IMR-90 (cell line): ENCODE measurements at regions not wholly inside any gene's neighbourhood (a gene's known extent, or its start where the extent isn't known, plus 50 kb on each side); places are given as distances from the start of the nearest gene placed in this dataset.

Experiments
- ATAC-seq: fragments of 200-7000 bp; cut with Tn5 transposase; 2 replicates; pipeline ENCODE4 v1.9.1; 2020; ENCODE audit warnings: low read depth, mild to moderate bottlenecking, moderate library complexity
- BruUV-seq: library from RNA; stranded (reverse); fragments of 400-500 nt; replicated peaks from 2 replicates; lab custom pipeline; 2021; lab: Mats Ljungman, UMichigan
- CTCF ChIA-PET: fragments of 300-600 bp; formaldehyde crosslinking; extraction: SDS; loops from one replicate; lab custom pipeline; 2021; ENCODE audit warnings: antibody characterized with exemption; lab: Yijun Ruan, JAX
- POLR2A ChIA-PET: fragments of 300-600 bp; sonication (Branson Sonifier 250); formaldehyde crosslinking; loops from one replicate; lab custom pipeline; 2022; ENCODE audit warnings: antibody characterized with exemption; ENCODE audit not compliant: unreplicated experiment; lab: Charles Lee
- DNase-seq: peaks from one replicate; pipeline ENCODE4 v3.0.0; 2013
- H2AFZ ChIP-seq: replicated peaks from 2 replicates; pipeline ENCODE3; 2013; ENCODE audit warnings: low read length, mild to moderate bottlenecking; ENCODE audit not compliant: poor library complexity
- H2AK5ac ChIP-seq: 2 replicates; pipeline ENCODE4 v1.6.1; 2013; ENCODE audit warnings: low read depth, low read length, inconsistent platforms
- H2AK9ac ChIP-seq: replicated peaks from 2 replicates; pipeline ENCODE3; 2013; ENCODE audit warnings: mild to moderate bottlenecking, low read depth, low read length, moderate library complexity; ENCODE audit not compliant: poor library complexity
- H2BK120ac ChIP-seq: 2 replicates; pipeline ENCODE4 v1.6.1; 2013; ENCODE audit warnings: low read depth, low read length, inconsistent platforms
- H2BK15ac ChIP-seq: 3 replicates; pipeline ENCODE4 v1.6.1; 2013; ENCODE audit warnings: low read depth, low read length, inconsistent platforms
- H2BK20ac ChIP-seq: 2 replicates; pipeline ENCODE4 v1.6.1; 2013; ENCODE audit warnings: low read depth, mild to moderate bottlenecking, inconsistent platforms, low read length, moderate library complexity
- H2BK5ac ChIP-seq: 2 replicates; pipeline ENCODE4 v1.6.1; 2013; ENCODE audit warnings: mild to moderate bottlenecking, low read depth, low read length, inconsistent platforms; ENCODE audit not compliant: poor library complexity, severe bottlenecking
- H3K14ac ChIP-seq: replicated peaks from 2 replicates; pipeline ENCODE4 v1.6.1; 2013; ENCODE audit warnings: low read depth, low read length, inconsistent platforms
- H3K18ac ChIP-seq: 2 replicates; pipeline ENCODE4 v1.6.1; 2013; ENCODE audit warnings: low read depth, low read length, control low read depth
- H3K23ac ChIP-seq: 2 replicates; pipeline ENCODE4 v1.6.1; 2013; ENCODE audit warnings: low read depth, low read length, inconsistent platforms
- H3K27ac ChIP-seq: 2 replicates; pipeline ENCODE4 v1.5.1; 2013; ENCODE audit warnings: mild to moderate bottlenecking, control low read depth, low read length; ENCODE audit not compliant: insufficient read depth
- H3K27me3 ChIP-seq: 2 replicates; pipeline ENCODE4 v1.6.1; 2013; ENCODE audit warnings: low read length; ENCODE audit not compliant: control insufficient read depth, insufficient read depth
- H3K36me3 ChIP-seq: 2 replicates; pipeline ENCODE4 v1.6.1; 2013; ENCODE audit warnings: low read length, mixed read lengths; ENCODE audit not compliant: control insufficient read depth, insufficient read depth
- H3K4ac ChIP-seq: 2 replicates; pipeline ENCODE4 v1.6.1; 2013; ENCODE audit warnings: low read depth, low read length, inconsistent platforms
- H3K4me1 ChIP-seq: 2 replicates; pipeline ENCODE4 v1.6.1; 2013; ENCODE audit warnings: low read length, mixed read lengths; ENCODE audit not compliant: control insufficient read depth, insufficient read depth
- H3K4me2 ChIP-seq: 2 replicates; pipeline ENCODE4 v1.6.1; 2013; ENCODE audit warnings: low read depth, mild to moderate bottlenecking, control low read depth, low read length, moderate library complexity
- H3K4me3 ChIP-seq: 2 replicates; pipeline ENCODE4 v1.5.1; 2013; ENCODE audit warnings: low read depth, mild to moderate bottlenecking, control low read depth, low read length, moderate library complexity; ENCODE audit not compliant: insufficient read depth
- H3K56ac ChIP-seq: 2 replicates; pipeline ENCODE4 v1.6.1; 2013; ENCODE audit warnings: low read length, inconsistent platforms; ENCODE audit not compliant: insufficient read depth; ENCODE audit errors: extremely low read depth
- H3K79me1 ChIP-seq, 2 experiments: 2 replicates each; pipeline ENCODE4 v1.6.1; 2013; ENCODE audit warnings: low read length in 2 of 2, inconsistent platforms in 1 of 2, low read depth in 1 of 2
- H3K9ac ChIP-seq: 2 replicates; pipeline ENCODE4 v1.6.1; 2013; ENCODE audit warnings: low read depth, low read length, control low read depth
- H3K9me1 ChIP-seq: 2 replicates; pipeline ENCODE4 v1.6.1; 2013; ENCODE audit warnings: low read length, inconsistent platforms; ENCODE audit not compliant: insufficient read depth
- H3K9me3 ChIP-seq: 2 replicates; pipeline ENCODE4 v1.6.1; 2013; ENCODE audit warnings: low read length; ENCODE audit not compliant: control insufficient read depth, insufficient read depth
- H4K20me1 ChIP-seq: 2 replicates; pipeline ENCODE4 v1.6.1; 2013; ENCODE audit warnings: low read length, inconsistent platforms; ENCODE audit not compliant: insufficient read depth
- H4K5ac ChIP-seq: 2 replicates; pipeline ENCODE4 v1.6.1; 2013; ENCODE audit warnings: mild to moderate bottlenecking, low read depth, low read length, control low read depth
- H4K8ac ChIP-seq, 2 experiments: 2 replicates each; pipeline ENCODE4 v1.6.1; 2013; ENCODE audit warnings: low read depth in 2 of 2, low read length in 2 of 2, control low read depth in 1 of 2, inconsistent platforms in 1 of 2
- H4K91ac ChIP-seq: 2 replicates; pipeline ENCODE4 v1.6.1; 2013; ENCODE audit warnings: low read depth, low read length, inconsistent platforms; ENCODE audit not compliant: insufficient read depth
- BHLHE40 ChIP-seq: fragments of 150-350 bp; IDR thresholded peaks from 2 replicates; pipeline ENCODE4 v1.6.1; 2016; ENCODE audit warnings: mild to moderate bottlenecking, low read depth, low read length
- CEBPB ChIP-seq: IDR thresholded peaks from 2 replicates; pipeline ENCODE4 v1.6.1; 2012; ENCODE audit warnings: low read depth, low read length, improper control_type of control experiment
- CHD1 ChIP-seq: IDR thresholded peaks from 2 replicates; pipeline ENCODE4 v1.6.1; 2012; ENCODE audit warnings: low read depth, low read length, improper control_type of control experiment
- CTCF ChIP-seq: conservative IDR thresholded peaks from 2 replicates; pipeline ENCODE4 v1.5.1; 2012; ENCODE audit warnings: mild to moderate bottlenecking, low read depth, low read length, improper control_type of control experiment
- FOS ChIP-seq: fragments of 150-350 bp; IDR thresholded peaks from 2 replicates; pipeline ENCODE4 v1.6.1; 2016; ENCODE audit warnings: low read depth, low read length
- MAFK ChIP-seq: IDR thresholded peaks from 2 replicates; pipeline ENCODE4 v1.6.1; 2012; ENCODE audit warnings: low read depth, low read length, improper control_type of control experiment
- MAZ ChIP-seq: IDR thresholded peaks from 2 replicates; pipeline ENCODE4 v1.6.1; 2012; ENCODE audit warnings: low read depth, mild to moderate bottlenecking, low read length, improper control_type of control experiment, moderate library complexity, borderline replicate concordance
- NFE2L2 ChIP-seq: fragments of 150-350 bp; IDR thresholded peaks from 2 replicates; pipeline ENCODE4 v1.6.1; 2016; ENCODE audit warnings: low read depth, mild to moderate bottlenecking, low read length
- POLR2A ChIP-seq: IDR thresholded peaks from 2 replicates; pipeline ENCODE4 v1.6.1; 2012; ENCODE audit warnings: mild to moderate bottlenecking, low read depth, low read length
- RAD21 ChIP-seq: IDR thresholded peaks from 2 replicates; pipeline ENCODE4 v1.6.1; 2012; ENCODE audit warnings: low read length, improper control_type of control experiment
- RCOR1 ChIP-seq: IDR thresholded peaks from 2 replicates; pipeline ENCODE4 v1.6.1; 2012; ENCODE audit warnings: mild to moderate bottlenecking, low read length, improper control_type of control experiment; ENCODE audit not compliant: insufficient replicate concordance
- RFX5 ChIP-seq: IDR thresholded peaks from 2 replicates; pipeline ENCODE4 v1.8.0; 2012; ENCODE audit warnings: low read depth, mild to moderate bottlenecking, low read length, moderate library complexity
- SMC3 ChIP-seq: fragments of 150-350 bp; IDR thresholded peaks from 2 replicates; pipeline ENCODE4 v1.6.1; 2016; ENCODE audit warnings: low read depth, mild to moderate bottlenecking, antibody characterized with exemption, low read length, moderate library complexity
- USF2 ChIP-seq: fragments of 150-350 bp; IDR thresholded peaks from 2 replicates; pipeline ENCODE4 v1.6.1; 2017; ENCODE audit warnings: mild to moderate bottlenecking, antibody characterized with exemption, low read length, low read depth
- WGBS, 2 experiments: methylation state at CpG; one replicate each; pipeline versions ENCODE4 v1.1.5 to v1.1.7; 2013; ENCODE audit warnings: missing lambda C conversion rate in 2 of 2; ENCODE audit not compliant: insufficient read length in 1 of 2; ENCODE audit errors: extremely low coverage in 2 of 2; 5-methylcytosine and 5-hydroxymethylcytosine counted together
- dilution Hi-C: fragments of 300-500 bp; cut with HindIII; formaldehyde crosslinking; loops from one replicate; pipeline ENCODE4 v1.14.3; 2018; ENCODE audit warnings: low sequenced_read_pairs; ENCODE audit not compliant: unreplicated experiment
- in situ Hi-C: fragments of 300-500 bp; cut with MboI; formaldehyde crosslinking; loops from 3 replicates; pipeline ENCODE4 v1.14.3; 2019; ENCODE audit warnings: low sequenced_read_pairs, inconsistent platforms, mixed read lengths
- intact Hi-C: fragments of 100-400 bp; cut with micrococcal nuclease; formaldehyde crosslinking; loops from 2 replicates; pipeline ENCODE4 v1.10.0; 2022
- TF ChIP-seq, protein P1 (sequence below): fragments of 150-350 bp; IDR thresholded peaks from 2 replicates; pipeline ENCODE4 v1.6.1; 2016; ENCODE audit warnings: low read depth, mild to moderate bottlenecking, low read length, moderate library complexity, borderline replicate concordance

DNA sequence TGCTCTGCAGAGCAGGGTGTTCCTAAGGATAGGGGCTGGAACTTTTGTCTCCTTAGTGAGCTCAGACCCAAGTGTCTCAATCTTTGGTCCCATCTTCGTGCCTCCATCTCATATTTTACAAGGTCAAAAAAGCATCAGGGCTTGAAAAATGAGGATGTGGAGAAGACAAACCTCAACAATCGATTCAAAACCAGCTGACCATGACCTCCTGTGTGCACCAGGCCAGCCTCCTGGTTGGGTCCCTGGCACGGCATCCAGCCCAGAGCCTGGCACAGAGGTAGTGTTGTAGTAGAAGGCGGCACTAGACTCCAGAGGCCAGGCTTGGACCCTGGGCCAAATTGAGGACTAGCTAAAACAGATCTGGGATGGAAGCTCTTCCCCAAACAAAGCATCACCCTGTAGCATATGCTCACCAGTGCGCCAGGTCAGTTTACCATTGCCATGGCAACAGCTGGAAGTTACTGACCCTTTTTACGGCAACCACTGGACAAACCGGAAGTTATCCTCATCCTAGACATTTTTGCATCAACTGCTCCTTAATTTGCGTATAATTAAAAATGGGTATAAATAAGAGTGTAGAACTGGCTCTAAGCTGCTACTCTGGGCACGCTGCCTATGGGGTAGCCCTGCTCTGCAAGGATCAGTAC, 69.3 kb upstream of the BLCAP start:
- no peak overlapping the region for H2BK120ac ChIP-seq
- H2BK15ac ChIP-seq: no peak overlapping the region
- no peak overlapping the region for H3K56ac ChIP-seq
- WGBS, 2 experiments: no CpG with 5 or more reads among the region's 9 CpGs
- no peak overlapping the region for H2BK5ac ChIP-seq
- no peaks in the 10 kb centered on the region for H3K36me3 ChIP-seq
- no peaks in the 10 kb centered on the region; the same call in 1 of the 2 replicates for H4K20me1 ChIP-seq
- no peak overlapping the region for H4K91ac ChIP-seq
- H3K27me3 ChIP-seq: peaks cover 35% of the 10 kb centered on the region
- no peak overlapping the region for H3K4me2 ChIP-seq
- no peak overlapping the region for H2BK20ac ChIP-seq
- no peak overlapping the region for H3K4ac ChIP-seq
- H3K9me1 ChIP-seq: no peaks in the 10 kb centered on the region
- ChIA-PET CTCF (no interaction called here), POLR2A (no interaction called here)
- no peak overlapping the region for H3K14ac ChIP-seq
- no peak overlapping the region for H3K9ac ChIP-seq
- H3K18ac ChIP-seq: no peak overlapping the region
- H2AFZ ChIP-seq: no peak overlapping the region
- in situ Hi-C loops (no loop called here), intact Hi-C loops (no loop called here), dilution Hi-C loops (no loop called here)
- DNase-seq: no peak
- no peak overlapping the region for H3K23ac ChIP-seq
- no TSS peak for BruUV-seq
- H2AK9ac ChIP-seq: no peak overlapping the region
- no peak overlapping the region for H4K5ac ChIP-seq
- H4K8ac ChIP-seq: no peak overlapping the region
- H3K27ac ChIP-seq: no peak overlapping the region
- no peak overlapping the region for H3K4me3 ChIP-seq
- TF ChIP-seq BHLHE40: no peak
- TF ChIP-seq CEBPB: no peak
- TF ChIP-seq RCOR1: no peak
- no peak for TF ChIP-seq CTCF
- no peak for TF ChIP-seq NFE2L2
- no peak for TF ChIP-seq FOS
- TF ChIP-seq MAFK: no peak
- TF ChIP-seq USF2: no peak
- no peak for TF ChIP-seq MAZ
- TF ChIP-seq POLR2A: no peak
- TF ChIP-seq RAD21: no peak
- TF ChIP-seq, protein P1, sequence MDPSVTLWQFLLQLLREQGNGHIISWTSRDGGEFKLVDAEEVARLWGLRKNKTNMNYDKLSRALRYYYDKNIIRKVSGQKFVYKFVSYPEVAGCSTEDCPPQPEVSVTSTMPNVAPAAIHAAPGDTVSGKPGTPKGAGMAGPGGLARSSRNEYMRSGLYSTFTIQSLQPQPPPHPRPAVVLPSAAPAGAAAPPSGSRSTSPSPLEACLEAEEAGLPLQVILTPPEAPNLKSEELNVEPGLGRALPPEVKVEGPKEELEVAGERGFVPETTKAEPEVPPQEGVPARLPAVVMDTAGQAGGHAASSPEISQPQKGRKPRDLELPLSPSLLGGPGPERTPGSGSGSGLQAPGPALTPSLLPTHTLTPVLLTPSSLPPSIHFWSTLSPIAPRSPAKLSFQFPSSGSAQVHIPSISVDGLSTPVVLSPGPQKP: no peak
- TF ChIP-seq RFX5: no peak
- no peak for TF ChIP-seq CHD1
- TF ChIP-seq SMC3: no peak
- H2AK5ac ChIP-seq: no peak overlapping the region
- ATAC-seq: no peak
- H3K4me1 ChIP-seq: no peaks in the 10 kb centered on the region
- H3K9me3 ChIP-seq: no peaks in the 10 kb centered on the region
- no peaks in the 10 kb centered on the region for H3K79me1 ChIP-seq
